ENCODE measurements at regions not wholly inside any gene's neighbourhood (a gene's known extent, or its start where the extent isn't known, plus 50 kb on each side); places are given as distances from the start of the nearest gene placed in this dataset.

DNA sequence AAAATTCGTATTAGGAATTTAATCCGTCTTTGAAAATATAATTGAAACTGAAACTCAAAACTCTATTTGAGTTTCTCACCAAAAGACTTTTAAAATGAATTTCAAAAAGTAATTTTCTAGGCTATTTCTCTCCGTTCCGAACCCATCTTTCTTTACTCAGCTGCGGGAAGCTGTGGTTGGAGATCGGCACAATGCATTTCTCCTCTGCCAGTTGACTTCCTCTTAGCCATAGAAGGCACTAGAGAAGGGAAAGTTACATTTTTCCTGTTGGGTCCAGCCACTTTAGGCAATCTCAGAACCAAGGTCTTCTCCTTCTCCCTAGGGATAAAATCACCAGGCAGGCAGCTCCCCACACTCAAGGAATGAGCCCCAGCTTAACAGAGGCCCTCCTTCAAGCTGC lies 133.6 kb upstream of the COL1A2 start:
- TF ChIP-seq, protein P1, sequence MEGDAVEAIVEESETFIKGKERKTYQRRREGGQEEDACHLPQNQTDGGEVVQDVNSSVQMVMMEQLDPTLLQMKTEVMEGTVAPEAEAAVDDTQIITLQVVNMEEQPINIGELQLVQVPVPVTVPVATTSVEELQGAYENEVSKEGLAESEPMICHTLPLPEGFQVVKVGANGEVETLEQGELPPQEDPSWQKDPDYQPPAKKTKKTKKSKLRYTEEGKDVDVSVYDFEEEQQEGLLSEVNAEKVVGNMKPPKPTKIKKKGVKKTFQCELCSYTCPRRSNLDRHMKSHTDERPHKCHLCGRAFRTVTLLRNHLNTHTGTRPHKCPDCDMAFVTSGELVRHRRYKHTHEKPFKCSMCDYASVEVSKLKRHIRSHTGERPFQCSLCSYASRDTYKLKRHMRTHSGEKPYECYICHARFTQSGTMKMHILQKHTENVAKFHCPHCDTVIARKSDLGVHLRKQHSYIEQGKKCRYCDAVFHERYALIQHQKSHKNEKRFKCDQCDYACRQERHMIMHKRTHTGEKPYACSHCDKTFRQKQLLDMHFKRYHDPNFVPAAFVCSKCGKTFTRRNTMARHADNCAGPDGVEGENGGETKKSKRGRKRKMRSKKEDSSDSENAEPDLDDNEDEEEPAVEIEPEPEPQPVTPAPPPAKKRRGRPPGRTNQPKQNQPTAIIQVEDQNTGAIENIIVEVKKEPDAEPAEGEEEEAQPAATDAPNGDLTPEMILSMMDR (IDR thresholded peaks at IDR 0.05) = no peak
- TF ChIP-seq POLR2A (IDR thresholded peaks at IDR 0.05) = no peak
